PC-3 (cell line): ENCODE measurements at regions not wholly inside any gene's neighbourhood (a gene's known extent, or its start where the extent isn't known, plus 50 kb on each side); places are given as distances from the start of the nearest gene placed in this dataset.

ENCODE experiments used
- ATAC-seq: fragments of 200-7000 bp; cut with Tn5 transposase; 2 replicates; pipeline ENCODE4 v1.9.1; 2020; ENCODE audit warnings: mild to moderate bottlenecking, moderate library complexity
- BruUV-seq: library from RNA; stranded (reverse); fragments of 400-500 nt; replicated peaks from 2 replicates; lab custom pipeline; 2021; lab: Mats Ljungman, UMichigan
- CTCF ChIA-PET: fragments of 300-600 bp; sonication (Branson Sonifier 250); formaldehyde crosslinking; loops from one replicate; lab custom pipeline; 2022; ENCODE audit warnings: antibody characterized with exemption; lab: Charles Lee
- POLR2A ChIA-PET: fragments of 300-600 bp; sonication (Branson Sonifier 250); formaldehyde crosslinking; loops from one replicate; lab custom pipeline; 2022; ENCODE audit warnings: antibody characterized with exemption; ENCODE audit not compliant: unreplicated experiment; lab: Charles Lee
- DNase-seq: peaks from one replicate; pipeline ENCODE4 v3.0.0-alpha.2; 2015
- H2AFZ ChIP-seq: fragments of 300-600 bp; sonication (generic); 2 replicates; pipeline ENCODE4 v1.6.0; 2016; ENCODE audit warnings: antibody characterized with exemption, low read length
- H3F3A ChIP-seq: fragments of 300-600 bp; sonication (generic); one replicate; pipeline ENCODE4 v1.6.0; 2017; ENCODE audit warnings: antibody characterized with exemption, low read length, control low read depth, mild to moderate bottlenecking; ENCODE audit not compliant: unreplicated experiment
- H3K27ac ChIP-seq: fragments of 300-600 bp; sonication (generic); 2 replicates; pipeline ENCODE4 v1.5.1; 2016; ENCODE audit warnings: mild to moderate bottlenecking, low read length
- H3K27me3 ChIP-seq: fragments of 300-600 bp; sonication (generic); 2 replicates; pipeline ENCODE4 v1.6.1; 2016; ENCODE audit warnings: low read length, mixed read lengths
- H3K36me3 ChIP-seq: fragments of 300-600 bp; sonication (generic); 2 replicates; pipeline ENCODE4 v1.6.1; 2016; ENCODE audit warnings: low read depth, mixed run types, low read length, mixed read lengths
- H3K4me1 ChIP-seq: fragments of 300-600 bp; sonication (generic); 2 replicates; pipeline ENCODE4 v1.5.1; 2016; ENCODE audit warnings: low read length; ENCODE audit not compliant: insufficient read depth
- H3K4me2 ChIP-seq: fragments of 300-600 bp; sonication (generic); 2 replicates; pipeline ENCODE4 v1.6.0; 2016; ENCODE audit warnings: low read length
- H3K4me3 ChIP-seq: fragments of 300-600 bp; sonication (generic); 2 replicates; pipeline ENCODE4 v1.5.1; 2016; ENCODE audit warnings: mild to moderate bottlenecking, low read length, mixed read lengths
- H3K79me2 ChIP-seq: fragments of 300-600 bp; sonication (generic); 2 replicates; pipeline ENCODE4 v1.6.1; 2017; ENCODE audit warnings: low read length, mixed read lengths
- H3K9ac ChIP-seq: fragments of 300-600 bp; sonication (generic); 2 replicates; pipeline ENCODE4 v1.6.0; 2016; ENCODE audit warnings: mild to moderate bottlenecking, low read length
- H3K9me2 ChIP-seq: fragments of 300-600 bp; sonication (generic); replicated peaks from 2 replicates; pipeline ENCODE4 v1.6.1; 2016; ENCODE audit warnings: mixed run types, low read length, mixed read lengths
- H3K9me3 ChIP-seq: fragments of 300-600 bp; sonication (generic); 2 replicates; pipeline ENCODE4 v1.6.1; 2016; ENCODE audit warnings: low read length, mixed read lengths
- H4K20me1 ChIP-seq: fragments of 300-600 bp; sonication (generic); 2 replicates; pipeline ENCODE4 v1.6.1; 2016; ENCODE audit warnings: low read length, mixed read lengths
- EZH2 ChIP-seq: fragments of 300-600 bp; sonication (generic); IDR thresholded peaks from one replicate; pipeline ENCODE4 v1.6.1; 2017; ENCODE audit warnings: antibody characterized with exemption, mild to moderate bottlenecking, low read length; ENCODE audit not compliant: unreplicated experiment
- EZH2phosphoT487 ChIP-seq: fragments of 300-600 bp; sonication (generic); IDR thresholded peaks from 2 replicates; pipeline ENCODE4 v1.6.1; 2018; ENCODE audit warnings: mild to moderate bottlenecking, antibody characterized with exemption, low read length, borderline replicate concordance
- intact Hi-C: fragments of 100-400 bp; cut with micrococcal nuclease; formaldehyde crosslinking; loops from 2 replicates; pipeline ENCODE4 v1.9.0; 2023
- TF ChIP-seq, protein P1 (sequence below): fragments of 300-600 bp; sonication (generic); conservative IDR thresholded peaks from 2 replicates; pipeline ENCODE4 v1.5.1; 2017; ENCODE audit warnings: antibody characterized with exemption, low read depth, mild to moderate bottlenecking, low read length

DNA sequence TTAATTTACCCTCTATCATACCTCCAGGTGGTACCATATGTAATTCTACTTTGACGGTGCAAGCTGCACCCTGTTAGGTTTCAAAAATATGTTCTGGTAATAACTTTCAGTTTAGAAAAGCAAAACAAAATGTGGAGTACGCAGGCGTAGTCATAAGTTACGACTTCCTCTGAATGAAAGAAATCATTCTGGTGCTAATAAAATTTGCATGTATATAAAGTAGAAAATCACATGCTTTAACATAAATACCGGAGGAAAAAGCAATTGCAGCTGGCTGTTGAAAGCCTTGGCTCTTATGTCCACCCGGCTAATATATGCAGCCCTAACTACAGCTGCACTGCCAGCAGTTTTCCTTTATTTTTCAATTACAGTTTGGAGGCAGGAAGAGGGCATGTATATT lies 65.2 kb upstream of the TMPRSS15 start:
- TF ChIP-seq EZH2: no peak
- TF ChIP-seq EZH2phosphoT487: no peak
- TF ChIP-seq, protein P1, sequence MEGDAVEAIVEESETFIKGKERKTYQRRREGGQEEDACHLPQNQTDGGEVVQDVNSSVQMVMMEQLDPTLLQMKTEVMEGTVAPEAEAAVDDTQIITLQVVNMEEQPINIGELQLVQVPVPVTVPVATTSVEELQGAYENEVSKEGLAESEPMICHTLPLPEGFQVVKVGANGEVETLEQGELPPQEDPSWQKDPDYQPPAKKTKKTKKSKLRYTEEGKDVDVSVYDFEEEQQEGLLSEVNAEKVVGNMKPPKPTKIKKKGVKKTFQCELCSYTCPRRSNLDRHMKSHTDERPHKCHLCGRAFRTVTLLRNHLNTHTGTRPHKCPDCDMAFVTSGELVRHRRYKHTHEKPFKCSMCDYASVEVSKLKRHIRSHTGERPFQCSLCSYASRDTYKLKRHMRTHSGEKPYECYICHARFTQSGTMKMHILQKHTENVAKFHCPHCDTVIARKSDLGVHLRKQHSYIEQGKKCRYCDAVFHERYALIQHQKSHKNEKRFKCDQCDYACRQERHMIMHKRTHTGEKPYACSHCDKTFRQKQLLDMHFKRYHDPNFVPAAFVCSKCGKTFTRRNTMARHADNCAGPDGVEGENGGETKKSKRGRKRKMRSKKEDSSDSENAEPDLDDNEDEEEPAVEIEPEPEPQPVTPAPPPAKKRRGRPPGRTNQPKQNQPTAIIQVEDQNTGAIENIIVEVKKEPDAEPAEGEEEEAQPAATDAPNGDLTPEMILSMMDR: no peak
- Histone ChIP-seq H3K27ac (no peak overlapping the region), H3K9ac (no peak overlapping the region), H3K4me2 (peak overlapping the region; percentile 38), H3K4me3 (no peak overlapping the region), H4K20me1 (no peaks in the 10 kb centered on the region), H3K36me3 (no peaks in the 10 kb centered on the region), H3K79me2 (no peaks in the 10 kb centered on the region), H3K4me1 (no peaks in the 10 kb centered on the region), H3K27me3 (no peaks in the 10 kb centered on the region), H2AFZ (no peak overlapping the region), H3F3A (no peaks in the 10 kb centered on the region), H3K9me2 (no peaks in the 10 kb centered on the region), H3K9me3 (no peaks in the 10 kb centered on the region)
- BruUV-seq: no TSS peak
- ATAC-seq (no peak), DNase-seq (no peak)
- POLR2A ChIA-PET: no interaction called here
- intact Hi-C loops: no loop called here
- CTCF ChIA-PET: no interaction called here

DNA sequence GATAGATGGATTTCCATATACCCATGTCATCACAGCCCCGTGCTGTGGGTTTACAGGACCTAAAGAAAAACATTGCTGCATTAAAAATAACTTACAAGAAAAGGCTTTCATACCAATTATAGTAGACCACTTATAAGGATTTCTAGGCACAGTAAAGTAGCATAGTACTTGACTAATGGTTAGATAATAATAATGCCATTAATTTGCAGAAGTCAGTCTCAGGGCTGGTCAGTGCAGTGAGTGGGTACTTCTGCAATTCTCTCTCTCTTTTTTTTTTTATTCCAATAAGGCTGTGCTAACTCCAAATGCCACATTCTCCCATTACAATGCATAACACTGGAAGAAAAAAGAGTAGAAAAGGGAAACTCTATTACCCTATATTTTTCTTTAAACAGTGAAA lies 73.1 kb upstream of the TMPRSS15 start:
- Histone ChIP-seq H3K4me2 (no peak overlapping the region), H4K20me1 (no peaks in the 10 kb centered on the region)

DNA sequence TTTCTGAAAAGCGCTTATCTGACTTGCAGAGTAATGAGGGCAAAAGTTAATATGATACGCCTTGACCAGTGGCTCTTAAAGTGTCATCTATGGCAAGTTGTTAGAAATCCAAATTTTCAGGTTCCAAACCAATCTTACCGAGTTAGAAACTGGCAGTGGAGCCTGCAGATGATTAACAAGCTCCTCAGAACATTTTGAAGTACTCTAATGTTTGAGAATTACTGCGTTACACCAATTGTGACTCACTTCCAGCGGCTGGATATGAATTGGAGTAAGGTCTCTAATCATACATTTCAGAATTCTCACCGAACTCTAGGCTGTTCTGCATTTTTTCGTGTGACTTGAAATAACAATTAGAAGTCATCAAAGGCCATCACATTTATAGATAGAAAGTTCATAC lies 73.5 kb upstream of the TMPRSS15 start:
- Histone ChIP-seq H3K79me2 (no peaks in the 10 kb centered on the region), H3K4me3 (no peak overlapping the region), H2AFZ (no peak overlapping the region), H4K20me1 (no peaks in the 10 kb centered on the region), H3K9me3 (no peaks in the 10 kb centered on the region), H3K9ac (no peak overlapping the region), H3K4me2 (no peak overlapping the region), H3K36me3 (no peaks in the 10 kb centered on the region), H3K9me2 (no peaks in the 10 kb centered on the region), H3K27ac (no peak overlapping the region), H3F3A (no peaks in the 10 kb centered on the region), H3K4me1 (no peaks in the 10 kb centered on the region), H3K27me3 (no peaks in the 10 kb centered on the region)
- DNase-seq (peak; percentile 30), ATAC-seq (peak; percentile 45)
- ChIA-PET CTCF (no interaction called here), POLR2A (no interaction called here)
- TF ChIP-seq EZH2phosphoT487: no peak
- no peak for TF ChIP-seq EZH2
- TF ChIP-seq, protein P1: no peak
- no TSS peak for BruUV-seq
- intact Hi-C loops: no loop called here

More for the DNA sequence above, 73.1 kb upstream of the TMPRSS15 start:
- H3K9ac ChIP-seq: no peak overlapping the region
- H3K4me1 ChIP-seq: no peaks in the 10 kb centered on the region
- H3K9me3 ChIP-seq: no peaks in the 10 kb centered on the region
- ATAC-seq (no peak), DNase-seq (no peak)
- no TSS peak for BruUV-seq
- no peaks in the 10 kb centered on the region for H3K36me3 ChIP-seq
- TF ChIP-seq EZH2: no peak
- TF ChIP-seq, protein P1: no peak
- no peak for TF ChIP-seq EZH2phosphoT487
- no peak overlapping the region for H3K4me3 ChIP-seq
- no peaks in the 10 kb centered on the region for H3K79me2 ChIP-seq
- intact Hi-C loops: no loop called here
- no peak overlapping the region for H2AFZ ChIP-seq
- CTCF ChIA-PET: no interaction called here
- H3K9me2 ChIP-seq: no peaks in the 10 kb centered on the region
- no peak overlapping the region for H3K27ac ChIP-seq
- H3F3A ChIP-seq: no peaks in the 10 kb centered on the region
- POLR2A ChIA-PET: no interaction called here
- no peaks in the 10 kb centered on the region for H3K27me3 ChIP-seq
